CD4-positive, CD25-positive, alpha-beta regulatory T cell (primary cell): ENCODE measurements at regions not wholly inside any gene's neighbourhood (a gene's known extent, or its start where the extent isn't known, plus 50 kb on each side); places are given as distances from the start of the nearest gene placed in this dataset.

ENCODE experiments used
- ATAC-seq, 2 donors: fragments of 150-1000 bp; cut with Tn5 transposase; one replicate each; pipeline ENCODE4 v1.10.0; 2021; ENCODE audit warnings: low read depth in 2 of 2, moderate number of reproducible peaks in 2 of 2, moderate library complexity in 1 of 2
- DNase-seq, 3 donors: peaks; one replicate each; pipeline versions ENCODE4 v3.0.0 to v3.0.0-alpha.2; 2012 to 2022; ENCODE audit warnings: mixed read lengths in 1 of 3
- H3K27ac ChIP-seq: one replicate; pipeline ENCODE4 v1.7.0; 2013; ENCODE audit warnings: mild to moderate bottlenecking, low read length; ENCODE audit not compliant: insufficient read depth, poor library complexity, severe bottlenecking
- H3K27me3 ChIP-seq: one replicate; pipeline ENCODE4 v1.7.0; 2013; ENCODE audit warnings: low read length; ENCODE audit not compliant: control insufficient read depth, insufficient read depth
- H3K36me3 ChIP-seq: one replicate; pipeline ENCODE4 v1.7.0; 2013; ENCODE audit warnings: mild to moderate bottlenecking, low read length, moderate library complexity; ENCODE audit not compliant: control insufficient read depth, insufficient read depth
- H3K4me1 ChIP-seq: 2 replicates; pipeline ENCODE4 v1.7.0; 2013; ENCODE audit warnings: mild to moderate bottlenecking, low read length; ENCODE audit not compliant: insufficient read depth, control insufficient read depth, poor library complexity, severe bottlenecking
- H3K4me3 ChIP-seq: one replicate; pipeline ENCODE4 v1.7.0; 2013; ENCODE audit warnings: low read depth, mild to moderate bottlenecking, low read length, moderate library complexity
- H3K9me3 ChIP-seq, 2 experiments: 1 replicate in 1 of 2; 2 replicates in 1 of 2; pipeline ENCODE4 v1.7.0; 2013; ENCODE audit warnings: low read length in 2 of 2, mild to moderate bottlenecking in 1 of 2, moderate library complexity in 1 of 2; ENCODE audit not compliant: control insufficient read depth in 2 of 2
- H3K27ac Mint-ChIP-seq, 3 donors: one replicate each; pipeline ENCODE4 v1.8.0; 2020 to 2022; ENCODE audit warnings: mild to moderate bottlenecking in 3 of 3, mixed read lengths in 3 of 3, moderate library complexity in 2 of 3
- H3K27me3 Mint-ChIP-seq: one replicate; pipeline ENCODE4 v1.8.0; 2022; ENCODE audit warnings: mild to moderate bottlenecking, mixed read lengths
- H3K36me3 Mint-ChIP-seq: one replicate; pipeline ENCODE4 v1.8.0; 2020; ENCODE audit warnings: mixed read lengths
- H3K4me1 Mint-ChIP-seq, 4 donors: one replicate each; pipeline ENCODE4 v1.8.0; 2020 to 2022; ENCODE audit warnings: mixed read lengths in 4 of 4, mild to moderate bottlenecking in 1 of 4
- H3K4me3 Mint-ChIP-seq, 4 donors: one replicate each; pipeline ENCODE4 v1.8.0; 2020 to 2022; ENCODE audit warnings: mild to moderate bottlenecking in 4 of 4, mixed read lengths in 4 of 4, moderate library complexity in 3 of 4
- H3K9me3 Mint-ChIP-seq, 7 donors: one replicate each; pipeline ENCODE4 v1.8.0; 2020 to 2022; ENCODE audit warnings: mixed read lengths in 7 of 7, mild to moderate bottlenecking in 3 of 7, moderate library complexity in 2 of 7

- Mint-ChIP-seq H3K9me3 (no peaks in the 10 kb centered on the region), H3K4me3 (no peak overlapping the region), H3K36me3 (no peaks in the 10 kb centered on the region), H3K4me1 (peaks cover 0 to 8% (median 7%) of the 10 kb centered on the region in 4 donors), H3K27me3 (peaks cover 27% of the 10 kb centered on the region), H3K27ac (peak overlapping the region; percentile 22 to 34 (median 31))
- Histone ChIP-seq H3K9me3 (no peaks in the 10 kb centered on the region), H3K4me1 (peaks cover 7% of the 10 kb centered on the region), H3K27ac (no peak overlapping the region), H3K36me3 (no peaks in the 10 kb centered on the region), H3K4me3 (peak overlapping the region; percentile 40), H3K27me3 (peaks cover 2% of the 10 kb centered on the region)
- ATAC-seq (peak; percentile 91 to 95), DNase-seq (peak; percentile 70 to 93 (median 86))
These were observed 139.8 kb downstream of the OR2B2 start for GRCh38 chr6:27772261-27773001.

GRCh38 chr6:27771235-27771634 lies 141.0 kb downstream of the OR2B2 start:
- H3K27me3 Mint-ChIP-seq = peaks cover 16% of the 10 kb centered on the region
- H3K4me3 Mint-ChIP-seq = no peak overlapping the region
- Histone ChIP-seq H3K27me3 (peaks cover 2% of the 10 kb centered on the region), H3K9me3 (no peaks in the 10 kb centered on the region), H3K4me3 (no peak overlapping the region), H3K36me3 (no peaks in the 10 kb centered on the region), H3K4me1 (peaks cover 7% of the 10 kb centered on the region), H3K27ac (no peak overlapping the region)
- no peak overlapping the region for H3K27ac Mint-ChIP-seq
- peaks cover 0 to 8% (median 7%) of the 10 kb centered on the region in 4 donors for H3K4me1 Mint-ChIP-seq
- DNase-seq (no peak), ATAC-seq (no peak)
- no peaks in the 10 kb centered on the region for H3K36me3 Mint-ChIP-seq
- no peaks in the 10 kb centered on the region for H3K9me3 Mint-ChIP-seq

DNA sequence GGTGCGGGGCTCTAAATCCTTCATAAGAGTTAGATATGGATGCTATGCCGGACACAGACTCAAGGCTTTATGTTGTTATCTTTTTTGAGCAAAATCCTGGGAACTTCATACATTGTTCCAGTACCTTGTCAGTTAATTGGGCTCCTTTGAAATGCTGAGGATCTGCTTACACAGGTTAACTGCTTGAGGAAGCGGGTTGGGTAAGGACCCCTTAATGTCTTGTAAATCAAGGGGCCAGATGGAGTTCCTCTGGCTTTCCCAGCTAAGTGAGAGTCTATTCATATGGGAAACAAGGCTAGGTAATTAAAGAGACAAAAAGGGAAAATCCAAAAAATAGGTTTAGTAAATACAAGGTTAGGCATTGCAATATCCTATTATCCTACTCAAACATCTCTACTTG lies 141.5 kb downstream of the OR2B2 start:
- Histone ChIP-seq H3K36me3 (no peaks in the 10 kb centered on the region), H3K27ac (no peak overlapping the region), H3K9me3 (no peaks in the 10 kb centered on the region), H3K4me1 (peaks cover 7% of the 10 kb centered on the region), H3K4me3 (no peak overlapping the region), H3K27me3 (peaks cover 2% of the 10 kb centered on the region)
- no peaks in the 10 kb centered on the region for H3K36me3 Mint-ChIP-seq
- no peak overlapping the region for H3K27ac Mint-ChIP-seq
- no peak overlapping the region for H3K4me3 Mint-ChIP-seq
- ATAC-seq (no peak), DNase-seq (no peak)
- no peaks in the 10 kb centered on the region for H3K9me3 Mint-ChIP-seq
- H3K27me3 Mint-ChIP-seq = peaks cover 16% of the 10 kb centered on the region
- peaks cover 0 to 8% (median 7%) of the 10 kb centered on the region in 4 donors for H3K4me1 Mint-ChIP-seq

- Mint-ChIP-seq H3K9me3 (no peaks in the 10 kb centered on the region), H3K36me3 (peaks cover 3% of the 10 kb centered on the region), H3K4me1 (peaks cover 0 to 8% (median 7%) of the 10 kb centered on the region in 4 donors), H3K27ac (no peak overlapping the region), H3K27me3 (peaks cover 9% of the 10 kb centered on the region), H3K4me3 (no peak overlapping the region)
- H3K4me3 ChIP-seq = no peak overlapping the region
- peaks cover 2% of the 10 kb centered on the region for H3K27me3 ChIP-seq
- ATAC-seq = no peak
- H3K36me3 ChIP-seq = no peaks in the 10 kb centered on the region
- H3K27ac ChIP-seq = no peak overlapping the region
- no peak for DNase-seq
- no peaks in the 10 kb centered on the region for H3K9me3 ChIP-seq
- H3K4me1 ChIP-seq = peaks cover 7% of the 10 kb centered on the region
These were observed 143.6 kb downstream of the OR2B2 start for GRCh38 chr6:27768556-27768955.

GRCh38 chr6:27767851-27768250 lies 144.3 kb downstream of the OR2B2 start:
- Mint-ChIP-seq H3K36me3 (peaks cover 3% of the 10 kb centered on the region), H3K4me1 (peaks cover 0 to 8% (median 7%) of the 10 kb centered on the region in 4 donors), H3K27me3 (peaks cover 9% of the 10 kb centered on the region), H3K27ac (no peak overlapping the region), H3K9me3 (no peaks in the 10 kb centered on the region), H3K4me3 (peak overlapping the region in 1 of 4 donors; percentile 39)
- H3K9me3 ChIP-seq = no peaks in the 10 kb centered on the region
- no peaks in the 10 kb centered on the region for H3K36me3 ChIP-seq
- H3K27me3 ChIP-seq = peaks cover 2% of the 10 kb centered on the region
- no peak overlapping the region for H3K27ac ChIP-seq
- ATAC-seq (no peak), DNase-seq (no peak)
- no peak overlapping the region for H3K4me3 ChIP-seq
- peaks cover 7% of the 10 kb centered on the region for H3K4me1 ChIP-seq

GRCh38 chr6:27766405-27766804 lies 145.8 kb downstream of the OR2B2 start:
- no peaks in the 10 kb centered on the region for H3K9me3 Mint-ChIP-seq
- H3K27me3 ChIP-seq = peaks cover 2% of the 10 kb centered on the region
- DNase-seq (no peak), ATAC-seq (no peak)
- H3K4me3 ChIP-seq = no peak overlapping the region
- peaks cover 4% of the 10 kb centered on the region for H3K27me3 Mint-ChIP-seq
- peaks cover 0 to 3% (median 1%) of the 10 kb centered on the region in 4 donors for H3K4me1 Mint-ChIP-seq
- no peak overlapping the region for H3K4me3 Mint-ChIP-seq
- H3K4me1 ChIP-seq = no peaks in the 10 kb centered on the region
- no peak overlapping the region for H3K27ac ChIP-seq
- no peaks in the 10 kb centered on the region for H3K36me3 ChIP-seq
- peaks cover 3% of the 10 kb centered on the region for H3K36me3 Mint-ChIP-seq
- H3K27ac Mint-ChIP-seq = no peak overlapping the region
- no peaks in the 10 kb centered on the region for H3K9me3 ChIP-seq

GRCh38 chr6:27765028-27765590 lies 147.1 kb downstream of the OR2B2 start:
- Histone ChIP-seq H3K4me1 (no peaks in the 10 kb centered on the region), H3K27me3 (no peaks in the 10 kb centered on the region), H3K4me3 (no peak overlapping the region), H3K36me3 (no peaks in the 10 kb centered on the region), H3K27ac (no peak overlapping the region), H3K9me3 (no peaks in the 10 kb centered on the region)
- no peak overlapping the region for H3K4me3 Mint-ChIP-seq
- H3K27me3 Mint-ChIP-seq = no peaks in the 10 kb centered on the region
- no peaks in the 10 kb centered on the region for H3K9me3 Mint-ChIP-seq
- no peak overlapping the region for H3K27ac Mint-ChIP-seq
- peaks cover 0 to 6% (median 5%) of the 10 kb centered on the region in 4 donors for H3K4me1 Mint-ChIP-seq
- ATAC-seq (no peak), DNase-seq (no peak)
- peaks cover 3% of the 10 kb centered on the region for H3K36me3 Mint-ChIP-seq

GRCh38 chr6:27761391-27761790 lies 150.8 kb downstream of the OR2B2 start:
- Histone ChIP-seq H3K27me3 (no peaks in the 10 kb centered on the region), H3K9me3 (no peaks in the 10 kb centered on the region), H3K4me3 (peak overlapping the region; percentile 58), H3K27ac (no peak overlapping the region), H3K4me1 (peaks cover 15% of the 10 kb centered on the region), H3K36me3 (no peaks in the 10 kb centered on the region)
- peak overlapping the region in 1 of 3 donors; percentile 53 for H3K27ac Mint-ChIP-seq
- no peak for ATAC-seq
- no peaks in the 10 kb centered on the region for H3K9me3 Mint-ChIP-seq
- no peak for DNase-seq
- peaks cover 9% of the 10 kb centered on the region for H3K27me3 Mint-ChIP-seq
- H3K4me3 Mint-ChIP-seq = peak overlapping the region in 1 of 4 donors; percentile 14
- peaks cover 0 to 22% (median 13%) of the 10 kb centered on the region in 4 donors for H3K4me1 Mint-ChIP-seq
- H3K36me3 Mint-ChIP-seq = peaks cover 3% of the 10 kb centered on the region
